Epithelial cell of esophagus (primary cell): ENCODE measurements at regions not wholly inside any gene's neighbourhood (a gene's known extent, or its start where the extent isn't known, plus 50 kb on each side); places are given as distances from the start of the nearest gene placed in this dataset.

Experiments used
- DNase-seq: peaks from one replicate; pipeline ENCODE4 v3.0.0; 2010; ENCODE audit warnings: low read depth
- H3K4me3 ChIP-seq: 2 replicates; pipeline ENCODE4 v1.5.1; 2011; ENCODE audit warnings: mild to moderate bottlenecking, low read length, control low read depth
- TF ChIP-seq, protein P1 (sequence below): IDR thresholded peaks from 2 replicates; pipeline ENCODE4 v1.5.1; 2011; ENCODE audit warnings: low read depth, mild to moderate bottlenecking, low read length, control low read depth, inconsistent platforms; ENCODE audit not compliant: insufficient read depth; ENCODE audit errors: missing control alignments

- DNase-seq = no peak
- no peak overlapping the region for H3K4me3 ChIP-seq
- TF ChIP-seq, protein P1, sequence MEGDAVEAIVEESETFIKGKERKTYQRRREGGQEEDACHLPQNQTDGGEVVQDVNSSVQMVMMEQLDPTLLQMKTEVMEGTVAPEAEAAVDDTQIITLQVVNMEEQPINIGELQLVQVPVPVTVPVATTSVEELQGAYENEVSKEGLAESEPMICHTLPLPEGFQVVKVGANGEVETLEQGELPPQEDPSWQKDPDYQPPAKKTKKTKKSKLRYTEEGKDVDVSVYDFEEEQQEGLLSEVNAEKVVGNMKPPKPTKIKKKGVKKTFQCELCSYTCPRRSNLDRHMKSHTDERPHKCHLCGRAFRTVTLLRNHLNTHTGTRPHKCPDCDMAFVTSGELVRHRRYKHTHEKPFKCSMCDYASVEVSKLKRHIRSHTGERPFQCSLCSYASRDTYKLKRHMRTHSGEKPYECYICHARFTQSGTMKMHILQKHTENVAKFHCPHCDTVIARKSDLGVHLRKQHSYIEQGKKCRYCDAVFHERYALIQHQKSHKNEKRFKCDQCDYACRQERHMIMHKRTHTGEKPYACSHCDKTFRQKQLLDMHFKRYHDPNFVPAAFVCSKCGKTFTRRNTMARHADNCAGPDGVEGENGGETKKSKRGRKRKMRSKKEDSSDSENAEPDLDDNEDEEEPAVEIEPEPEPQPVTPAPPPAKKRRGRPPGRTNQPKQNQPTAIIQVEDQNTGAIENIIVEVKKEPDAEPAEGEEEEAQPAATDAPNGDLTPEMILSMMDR = no peak
Observed at GRCh38 chr16:48877946-48878345, 268.0 kb upstream of the N4BP1 start.

DNA sequence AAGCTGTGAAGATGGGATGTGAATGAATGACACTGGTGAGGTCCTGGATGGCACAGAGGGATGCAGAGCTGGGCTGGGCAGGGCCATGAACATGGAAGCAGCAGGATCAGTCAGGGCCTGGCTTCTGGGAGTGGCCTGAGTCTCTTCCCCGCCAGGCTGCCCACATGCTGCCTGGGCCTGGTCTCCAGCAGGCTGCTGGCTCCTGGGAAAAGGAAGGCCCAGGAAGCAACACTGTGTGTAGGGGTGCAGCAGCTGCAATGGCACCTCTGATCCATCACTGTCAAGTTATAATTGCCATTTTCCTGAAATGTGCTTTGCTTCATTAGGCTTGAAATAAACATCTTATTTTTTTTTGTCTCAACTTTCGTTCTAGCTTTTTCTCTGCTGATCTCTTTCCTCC lies 260.2 kb upstream of the N4BP1 start:
- TF ChIP-seq, protein P1 = no peak
- no peak overlapping the region for H3K4me3 ChIP-seq
- no peak for DNase-seq

DNA sequence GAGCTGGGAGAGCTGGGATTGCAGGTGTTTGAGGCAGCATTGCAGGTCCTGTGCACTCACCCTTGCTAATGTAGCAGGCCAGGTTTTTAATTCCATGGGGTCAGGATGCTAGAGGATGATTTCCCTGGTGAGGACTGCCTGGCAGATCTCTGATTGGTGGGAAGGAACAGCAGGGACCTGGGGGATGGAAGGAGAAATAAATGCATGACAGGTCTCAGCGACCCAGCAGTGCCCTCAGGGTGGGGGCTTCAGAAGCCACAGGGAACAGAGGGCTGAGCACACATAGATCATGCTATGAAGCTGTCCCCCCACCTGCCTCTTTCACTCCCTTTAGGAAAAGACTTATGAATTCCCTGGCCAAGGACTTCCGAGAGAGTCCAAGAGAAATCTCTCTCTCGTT lies 255.5 kb upstream of the N4BP1 start:
- TF ChIP-seq, protein P1 = no peak
- no peak overlapping the region for H3K4me3 ChIP-seq
- DNase-seq = no peak

GRCh38 chr16:48864055-48864454 lies 254.1 kb upstream of the N4BP1 start:
- H3K4me3 ChIP-seq = no peak overlapping the region
- TF ChIP-seq, protein P1 = no peak
- DNase-seq = no peak

GRCh38 chr16:48862087-48862532 lies 252.1 kb upstream of the N4BP1 start:
- DNase-seq = peak; percentile 67
- H3K4me3 ChIP-seq = no peak overlapping the region
- TF ChIP-seq, protein P1 = no peak

GRCh38 chr16:48860341-48860740 lies 250.4 kb upstream of the N4BP1 start:
- H3K4me3 ChIP-seq = no peak overlapping the region
- TF ChIP-seq, protein P1 = no peak
- no peak for DNase-seq

- TF ChIP-seq, protein P1 = no peak
- no peak for DNase-seq
- H3K4me3 ChIP-seq = no peak overlapping the region
Observed at GRCh38 chr16:48852951-48853350, 243.0 kb upstream of the N4BP1 start.
